ENCODE measurements at regions not wholly inside any gene's neighbourhood (a gene's known extent, or its start where the extent isn't known, plus 50 kb on each side); places are given as distances from the start of the nearest gene placed in this dataset.

- no peak for DNase-seq (ENCODE audit: low read depth)
- TF ChIP-seq, protein P1, sequence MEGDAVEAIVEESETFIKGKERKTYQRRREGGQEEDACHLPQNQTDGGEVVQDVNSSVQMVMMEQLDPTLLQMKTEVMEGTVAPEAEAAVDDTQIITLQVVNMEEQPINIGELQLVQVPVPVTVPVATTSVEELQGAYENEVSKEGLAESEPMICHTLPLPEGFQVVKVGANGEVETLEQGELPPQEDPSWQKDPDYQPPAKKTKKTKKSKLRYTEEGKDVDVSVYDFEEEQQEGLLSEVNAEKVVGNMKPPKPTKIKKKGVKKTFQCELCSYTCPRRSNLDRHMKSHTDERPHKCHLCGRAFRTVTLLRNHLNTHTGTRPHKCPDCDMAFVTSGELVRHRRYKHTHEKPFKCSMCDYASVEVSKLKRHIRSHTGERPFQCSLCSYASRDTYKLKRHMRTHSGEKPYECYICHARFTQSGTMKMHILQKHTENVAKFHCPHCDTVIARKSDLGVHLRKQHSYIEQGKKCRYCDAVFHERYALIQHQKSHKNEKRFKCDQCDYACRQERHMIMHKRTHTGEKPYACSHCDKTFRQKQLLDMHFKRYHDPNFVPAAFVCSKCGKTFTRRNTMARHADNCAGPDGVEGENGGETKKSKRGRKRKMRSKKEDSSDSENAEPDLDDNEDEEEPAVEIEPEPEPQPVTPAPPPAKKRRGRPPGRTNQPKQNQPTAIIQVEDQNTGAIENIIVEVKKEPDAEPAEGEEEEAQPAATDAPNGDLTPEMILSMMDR (IDR thresholded peaks at IDR 0.05; ENCODE audit: insufficient read depth, low read length, severe bottlenecking): no peak
- H3K27me3 ChIP-seq (ENCODE audit: control insufficient read depth, insufficient read depth, low read length): no peaks in the 10 kb centered on the region
- FAIRE-seq: no peak
- no peak overlapping the region for H3K4me3 ChIP-seq (ENCODE audit: low read depth, low read length)
- H3K36me3 ChIP-seq (ENCODE audit: control insufficient read depth, insufficient read depth, low read length): no peaks in the 10 kb centered on the region
Measured at GRCh38 chr9:7347556-7347955, 452.0 kb downstream of the DMAC1 start.

DNA sequence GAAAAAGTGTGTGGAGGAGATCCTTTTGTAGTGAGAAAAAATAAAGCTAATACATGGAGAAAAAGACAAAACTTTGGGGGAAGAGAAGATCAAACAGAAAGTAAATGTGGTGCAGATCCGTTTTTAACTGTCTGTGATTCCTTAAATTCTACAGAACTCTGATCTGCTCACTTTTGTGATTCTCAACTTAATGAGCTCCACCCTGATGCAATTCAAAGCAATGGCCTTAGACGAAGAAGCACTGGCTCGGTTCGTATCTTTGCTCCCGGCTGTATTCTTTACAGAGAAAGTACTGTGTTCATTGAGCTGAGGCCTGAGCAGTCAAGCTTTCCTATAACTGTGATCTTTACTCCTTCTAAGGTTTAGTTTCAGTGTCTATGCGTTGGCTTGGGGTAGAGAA lies 453.4 kb downstream of the DMAC1 start:
- FAIRE-seq: no peak
- H3K4me3 ChIP-seq (ENCODE audit: low read depth, low read length): no peak overlapping the region
- TF ChIP-seq, protein P1 (IDR thresholded peaks at IDR 0.05; ENCODE audit: insufficient read depth, low read length, severe bottlenecking): no peak

GRCh38 chr9:7342736-7343135 lies 456.8 kb downstream of the DMAC1 start:
- H3K27me3 ChIP-seq (ENCODE audit: control insufficient read depth, insufficient read depth, low read length): no peaks in the 10 kb centered on the region
- no peak for FAIRE-seq
- TF ChIP-seq, protein P1 (IDR thresholded peaks at IDR 0.05; ENCODE audit: insufficient read depth, low read length, severe bottlenecking): no peak
- DNase-seq (ENCODE audit: low read depth): no peak
- no peak overlapping the region for H3K4me3 ChIP-seq (ENCODE audit: low read depth, low read length)
- H3K36me3 ChIP-seq (ENCODE audit: control insufficient read depth, insufficient read depth, low read length): no peaks in the 10 kb centered on the region

More for the DNA sequence above, 453.4 kb downstream of the DMAC1 start:
- no peaks in the 10 kb centered on the region for H3K36me3 ChIP-seq (ENCODE audit: control insufficient read depth, insufficient read depth, low read length)
- DNase-seq (ENCODE audit: low read depth): no peak
- H3K27me3 ChIP-seq (ENCODE audit: control insufficient read depth, insufficient read depth, low read length): no peaks in the 10 kb centered on the region

DNA sequence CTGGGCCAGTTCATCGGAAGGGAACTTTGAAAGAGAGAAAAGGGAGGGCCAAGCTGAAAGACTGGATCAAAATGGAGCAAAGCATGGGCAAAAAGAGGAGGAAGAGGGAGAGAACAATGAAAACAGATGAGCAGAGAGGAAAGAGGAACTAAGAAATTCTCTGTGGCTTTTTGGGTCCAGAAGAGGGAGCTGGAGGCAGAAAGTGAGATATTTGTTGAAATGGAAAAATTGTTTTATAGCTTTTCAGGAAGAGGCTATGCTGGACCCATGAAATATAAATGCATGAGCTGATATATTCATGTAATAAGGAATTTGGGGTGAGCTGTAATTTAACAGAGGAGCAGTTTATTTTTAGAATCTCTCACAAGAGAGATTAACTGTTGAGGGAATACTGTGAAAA lies 457.3 kb downstream of the DMAC1 start:
- Histone ChIP-seq H3K36me3 (ENCODE audit: control insufficient read depth, insufficient read depth, low read length) (no peaks in the 10 kb centered on the region), H3K4me3 (ENCODE audit: low read depth, low read length) (no peak overlapping the region), H3K27me3 (ENCODE audit: control insufficient read depth, insufficient read depth, low read length) (no peaks in the 10 kb centered on the region)
- TF ChIP-seq, protein P1 (IDR thresholded peaks at IDR 0.05; ENCODE audit: insufficient read depth, low read length, severe bottlenecking): no peak
- FAIRE-seq (no peak), DNase-seq (ENCODE audit: low read depth) (no peak)

GRCh38 chr9:7341571-7341970 lies 458.0 kb downstream of the DMAC1 start:
- Histone ChIP-seq H3K36me3 (ENCODE audit: control insufficient read depth, insufficient read depth, low read length) (no peaks in the 10 kb centered on the region), H3K27me3 (ENCODE audit: control insufficient read depth, insufficient read depth, low read length) (no peaks in the 10 kb centered on the region), H3K4me3 (ENCODE audit: low read depth, low read length) (no peak overlapping the region)
- DNase-seq (ENCODE audit: low read depth) (no peak), FAIRE-seq (no peak)
- TF ChIP-seq, protein P1 (IDR thresholded peaks at IDR 0.05; ENCODE audit: insufficient read depth, low read length, severe bottlenecking): no peak

DNA sequence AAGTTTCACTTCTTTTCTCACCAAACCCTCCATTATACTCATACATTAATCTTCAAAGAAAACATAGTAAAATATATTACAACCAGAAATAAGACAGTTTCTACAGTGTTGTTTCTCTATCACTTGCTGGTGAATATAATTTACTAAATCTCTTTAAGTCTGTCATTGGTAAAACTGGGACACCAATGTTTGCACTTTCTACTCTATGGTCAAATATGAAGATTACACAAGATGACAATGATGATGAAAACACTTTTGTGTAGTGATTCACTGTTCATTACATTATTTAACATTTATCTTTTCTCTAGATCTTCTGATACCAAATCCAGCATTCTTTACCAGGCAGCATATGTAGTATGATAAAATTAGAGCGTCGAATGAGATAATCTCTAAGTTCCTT lies 459.1 kb downstream of the DMAC1 start:
- H3K36me3 ChIP-seq (ENCODE audit: control insufficient read depth, insufficient read depth, low read length): no peaks in the 10 kb centered on the region
- H3K4me3 ChIP-seq (ENCODE audit: low read depth, low read length): no peak overlapping the region
- no peaks in the 10 kb centered on the region for H3K27me3 ChIP-seq (ENCODE audit: control insufficient read depth, insufficient read depth, low read length)
- FAIRE-seq: no peak
- TF ChIP-seq, protein P1 (IDR thresholded peaks at IDR 0.05; ENCODE audit: insufficient read depth, low read length, severe bottlenecking): no peak
- DNase-seq (ENCODE audit: low read depth): no peak
